ENCODE measurements at regions not wholly inside any gene's neighbourhood (a gene's known extent, or its start where the extent isn't known, plus 50 kb on each side); places are given as distances from the start of the nearest gene placed in this dataset.

- TF ChIP-seq CTCF (IDR thresholded peaks at IDR 0.05) = no peak
- no peak for TF ChIP-seq POLR2A (IDR thresholded peaks at IDR 0.05)
- no peak for TF ChIP-seq POLR2AphosphoS5 (IDR thresholded peaks at IDR 0.05)
These were observed 258.3 kb downstream of the ATG4C start for GRCh38 chr1:63042278-63042677.

Data from breast epithelium (tissue), 3 donors.